B cell (primary cell): ENCODE measurements at regions not wholly inside any gene's neighbourhood (a gene's known extent, or its start where the extent isn't known, plus 50 kb on each side); places are given as distances from the start of the nearest gene placed in this dataset.

Experiments used
- ATAC-seq: fragments of 200-7000 bp; cut with Tn5 transposase; one replicate; pipeline ENCODE4 v1.10.0; 2021; ENCODE audit warnings: low read depth, mild to moderate bottlenecking, moderate number of reproducible peaks, moderate library complexity
- CTCF ChIA-PET: fragments of 350-600 bp; sonication (Branson Sonifier 250); formaldehyde crosslinking; loops from one replicate; lab custom pipeline; 2021; ENCODE audit warnings: antibody characterized with exemption, inconsistent platforms; lab: Charles Lee
- POLR2A ChIA-PET: fragments of 350-600 bp; sonication (Branson Sonifier 250); formaldehyde crosslinking; loops from one replicate; lab custom pipeline; 2021; ENCODE audit warnings: antibody characterized with exemption; lab: Charles Lee
- DNase-seq: peaks from one replicate; pipeline ENCODE4 v3.0.0; 2013
- H2AFZ ChIP-seq: 2 replicates; pipeline ENCODE4 v1.6.1; 2012; ENCODE audit warnings: mild to moderate bottlenecking, low read depth, low read length; ENCODE audit not compliant: insufficient read depth, poor library complexity, severe bottlenecking
- H3K27ac ChIP-seq, 2 donors: 1 replicate in 1 of 2; 2 replicates in 1 of 2; pipeline ENCODE4 v1.5.1; 2012 to 2013; ENCODE audit warnings: low read length in 2 of 2, mild to moderate bottlenecking in 2 of 2, moderate library complexity in 1 of 2
- H3K27me3 ChIP-seq, 4 experiments: fragments of 200-600 bp in 1 of 4; sonication (generic) in 1 of 4; replicated peaks in 1 of 4; 1 replicate in 2 of 4; 2 replicates in 2 of 4; pipeline versions ENCODE4 v1.6.1 to v1.7.0; 2013 to 2016; ENCODE audit warnings: low read length in 3 of 4, mild to moderate bottlenecking in 2 of 4, mixed read lengths in 1 of 4, moderate library complexity in 1 of 4; ENCODE audit not compliant: insufficient read depth in 4 of 4, control insufficient read depth in 3 of 4; ENCODE audit errors: control extremely low read depth in 1 of 4
- H3K36me3 ChIP-seq, 2 experiments: replicated peaks in 1 of 2; 1 replicate in 1 of 2; 2 replicates in 1 of 2; pipeline versions ENCODE4 v1.6.1 to v1.7.1; 2013; ENCODE audit warnings: low read length in 1 of 2; ENCODE audit not compliant: insufficient read depth in 2 of 2, control insufficient read depth in 1 of 2; ENCODE audit errors: control extremely low read depth in 1 of 2, extremely low read depth in 1 of 2
- H3K4me1 ChIP-seq, 2 donors: fragments of 200-600 bp in 1 of 2; sonication (generic) in 1 of 2; 1 replicate in 1 of 2; 2 replicates in 1 of 2; pipeline versions ENCODE4 v1.5.1 to v1.6.1; 2013 to 2017; ENCODE audit warnings: low read length in 2 of 2; ENCODE audit not compliant: control insufficient read depth in 2 of 2, insufficient read depth in 2 of 2
- H3K4me2 ChIP-seq: replicated peaks from 2 replicates; pipeline ENCODE3; 2012; ENCODE audit warnings: mild to moderate bottlenecking, low read depth, low read length; ENCODE audit not compliant: poor library complexity, severe bottlenecking
- H3K4me3 ChIP-seq, 5 experiments: fragments of 200-600 bp in 1 of 5; sonication (generic) in 1 of 5; 1 replicate in 3 of 5; 2 replicates in 2 of 5; pipeline versions ENCODE4 v1.5.1 to v1.7.0; 2011 to 2016; ENCODE audit warnings: low read length in 4 of 5, mild to moderate bottlenecking in 4 of 5, low read depth in 2 of 5, control low read depth in 1 of 5, moderate library complexity in 1 of 5; ENCODE audit not compliant: insufficient read depth in 1 of 5; ENCODE audit errors: control extremely low read depth in 1 of 5, extremely low read depth in 1 of 5
- H3K79me2 ChIP-seq: fragments of 200-600 bp; sonication (generic); one replicate; pipeline ENCODE4 v1.6.0; 2016; ENCODE audit warnings: low read length; ENCODE audit not compliant: control insufficient read depth, insufficient read depth
- H3K9ac ChIP-seq: fragments of 200-600 bp; sonication (generic); 2 replicates; pipeline ENCODE4 v1.6.1; 2017; ENCODE audit warnings: mild to moderate bottlenecking, low read length, moderate library complexity
- H3K9me3 ChIP-seq, 3 donors: one replicate each; pipeline versions ENCODE4 v1.6.1 to v1.7.1; 2013; ENCODE audit warnings: low read length in 2 of 3; ENCODE audit not compliant: control insufficient read depth in 2 of 3, insufficient read depth in 1 of 3; ENCODE audit errors: control extremely low read depth in 1 of 3
- H4K20me1 ChIP-seq: 2 replicates; pipeline ENCODE4 v1.6.0; 2012; ENCODE audit warnings: mild to moderate bottlenecking, low read length; ENCODE audit not compliant: insufficient read depth, control insufficient read depth, poor library complexity, severe bottlenecking
- H3K27ac Mint-ChIP-seq: one replicate; pipeline ENCODE4 v1.8.0; 2021; ENCODE audit warnings: mixed read lengths
- H3K27me3 Mint-ChIP-seq: one replicate; pipeline ENCODE4 v1.8.0; 2021; ENCODE audit warnings: mixed read lengths
- H3K4me1 Mint-ChIP-seq: one replicate; pipeline ENCODE4 v1.8.0; 2021; ENCODE audit warnings: mixed read lengths
- H3K4me3 Mint-ChIP-seq: one replicate; pipeline ENCODE4 v1.8.0; 2021; ENCODE audit warnings: mixed read lengths
- H3K9me3 Mint-ChIP-seq: one replicate; pipeline ENCODE4 v1.8.0; 2022; ENCODE audit warnings: mixed read lengths; ENCODE audit not compliant: insufficient read depth
- CTCF ChIP-seq: fragments of 200-600 bp; IDR thresholded peaks from one replicate; pipeline ENCODE4 v1.8.0; 2022; ENCODE audit warnings: antibody characterized with exemption, mild to moderate bottlenecking
- EZH2 ChIP-seq: IDR thresholded peaks from 2 replicates; pipeline ENCODE4 v1.6.1; 2012; ENCODE audit warnings: borderline replicate concordance, low read depth, mild to moderate bottlenecking, moderate library complexity, low read length; ENCODE audit not compliant: insufficient read depth, poor library complexity, severe bottlenecking
- WGBS: methylation state at CpG from one replicate; pipeline ENCODE4 v1.1.5; 2013; ENCODE audit warnings: missing lambda C conversion rate; ENCODE audit not compliant: insufficient coverage; 5-methylcytosine and 5-hydroxymethylcytosine counted together
- intact Hi-C: fragments of 100-400 bp; cut with micrococcal nuclease; formaldehyde crosslinking; loops from one replicate; pipeline ENCODE4 v1.10.0; 2022

DNA sequence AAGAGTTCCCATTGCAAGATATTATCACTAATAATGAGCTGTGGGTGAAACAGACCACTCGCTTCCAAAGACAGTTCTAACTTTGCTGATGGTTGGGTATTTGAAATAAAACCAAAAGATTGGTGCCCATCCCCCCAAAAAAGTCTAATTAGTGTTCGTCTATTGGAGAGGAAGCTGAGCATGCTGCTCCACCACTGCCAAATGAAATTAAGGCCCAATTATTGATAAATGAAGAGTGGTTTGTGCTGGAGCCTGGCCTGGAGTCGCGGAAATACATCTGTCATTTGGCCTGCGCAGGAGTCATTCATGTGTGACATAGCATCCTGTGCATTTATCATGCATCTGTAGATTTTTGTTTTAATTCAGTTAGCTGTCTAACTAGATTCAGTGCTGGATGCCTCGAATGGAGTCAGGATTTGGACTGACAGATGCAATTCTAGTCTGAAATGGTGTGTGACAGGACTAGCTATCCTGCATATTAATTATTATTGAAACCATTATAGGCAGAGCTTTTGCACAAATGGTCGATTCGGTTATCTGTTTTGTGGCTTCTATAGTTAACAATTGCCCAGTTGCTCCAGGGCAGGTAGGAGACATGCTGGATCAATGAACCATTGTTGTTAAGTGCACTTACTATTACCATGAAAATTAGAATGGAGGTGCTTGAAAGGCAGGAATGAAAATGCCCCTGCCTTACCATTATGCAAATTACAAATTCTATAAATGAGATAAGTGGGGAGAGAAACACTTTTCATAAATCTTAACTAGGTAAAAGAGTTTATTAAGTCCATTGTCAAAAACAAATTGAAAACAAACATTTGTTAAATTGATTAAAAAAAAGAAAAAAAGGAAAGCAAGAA, 450.4 kb upstream of the TCF4 start:
- TF ChIP-seq EZH2 (no peak), CTCF (no peak)
- no peak overlapping the region for H3K27ac Mint-ChIP-seq
- no peak for ATAC-seq

DNA sequence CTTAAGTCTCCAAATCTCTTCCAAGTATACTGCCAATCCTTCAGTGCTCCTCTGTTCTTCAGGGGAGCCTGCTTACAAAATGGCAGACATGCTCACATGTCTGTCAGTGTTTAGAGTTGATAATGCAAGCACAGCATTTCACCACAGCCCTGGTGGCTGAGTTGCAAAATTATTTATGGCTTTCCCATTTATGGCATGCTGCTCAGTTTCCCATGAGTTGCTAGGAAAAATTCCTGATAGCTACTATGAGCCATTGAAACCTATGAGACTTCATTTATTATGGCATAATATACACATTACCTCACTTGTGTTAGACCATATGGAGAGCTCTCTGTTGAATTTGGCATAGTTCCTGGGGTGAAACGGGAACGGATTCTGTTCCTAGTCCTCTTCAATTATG, 448.7 kb upstream of the TCF4 start:
- DNase-seq, result no peak
- Mint-ChIP-seq H3K9me3 (peaks cover 5% of the 10 kb centered on the region), H3K27me3 (no peaks in the 10 kb centered on the region), H3K4me3 (no peak overlapping the region), H3K4me1 (peaks cover 9% of the 10 kb centered on the region), H3K27ac (no peak overlapping the region)
- H3K79me2 ChIP-seq, result no peaks in the 10 kb centered on the region
- no peak overlapping the region for H3K4me2 ChIP-seq
- TF ChIP-seq EZH2 (no peak), CTCF (no peak)
- no peaks in the 10 kb centered on the region for H3K36me3 ChIP-seq
- H3K4me1 ChIP-seq, result peaks cover 8 to 9% of the 10 kb centered on the region in 2 donors
- no CpG with 5 or more reads among the region's 2 CpGs for WGBS
- no peak overlapping the region for H2AFZ ChIP-seq
- no peaks in the 10 kb centered on the region for H3K27me3 ChIP-seq
- peaks cover 0 to 8% (median 8%) of the 10 kb centered on the region in 3 donors for H3K9me3 ChIP-seq
- H3K27ac ChIP-seq, result no peak overlapping the region
- H4K20me1 ChIP-seq, result no peaks in the 10 kb centered on the region
- ChIA-PET POLR2A (no interaction called here), CTCF (interaction anchor here (1.4 kb wide), 1 partner anchor 802 kb away, joined by 3 read pairs; no protein-coding TSS in a partner anchor)
- intact Hi-C loops, result no loop called here
- H3K9ac ChIP-seq, result no peak overlapping the region
- no peak overlapping the region for H3K4me3 ChIP-seq
- ATAC-seq, result no peak

More for the DNA sequence above, 450.4 kb upstream of the TCF4 start:
- 35% methylated on average over 4 of the region's 8 CpGs for WGBS
- H3K4me3 Mint-ChIP-seq, result no peak overlapping the region
- no peak overlapping the region for H3K9ac ChIP-seq
- H2AFZ ChIP-seq, result peak overlapping the region; percentile 35
- H3K27ac ChIP-seq, result no peak overlapping the region
- H3K79me2 ChIP-seq, result no peaks in the 10 kb centered on the region
- ChIA-PET CTCF (interaction anchor here (1.4 kb wide), 1 partner anchor 803 kb away, joined by 3 read pairs; no protein-coding TSS in a partner anchor), POLR2A (no interaction called here)
- H3K9me3 Mint-ChIP-seq, result peaks cover 3% of the 10 kb centered on the region
- no peak overlapping the region for H3K4me3 ChIP-seq
- peak; percentile 22 for DNase-seq
- H3K4me2 ChIP-seq, result peak overlapping the region; percentile 43
- H4K20me1 ChIP-seq, result no peaks in the 10 kb centered on the region
- H3K36me3 ChIP-seq, result no peaks in the 10 kb centered on the region
- intact Hi-C loops, result no loop called here
- H3K27me3 Mint-ChIP-seq, result no peaks in the 10 kb centered on the region
- H3K27me3 ChIP-seq, result no peaks in the 10 kb centered on the region
- peaks cover 0 to 1% (median 1%) of the 10 kb centered on the region in 3 donors for H3K9me3 ChIP-seq
- H3K4me1 ChIP-seq, result peaks cover 8 to 9% of the 10 kb centered on the region in 2 donors
- peaks cover 9% of the 10 kb centered on the region for H3K4me1 Mint-ChIP-seq
